H1 (cell line): ENCODE measurements at regions not wholly inside any gene's neighbourhood (a gene's known extent, or its start where the extent isn't known, plus 50 kb on each side); places are given as distances from the start of the nearest gene placed in this dataset.

ENCODE experiments used
- CTCF ChIA-PET: fragments of 300-600 bp; sonication (Branson Sonifier 250); formaldehyde crosslinking; loops from one replicate; lab custom pipeline; 2021; ENCODE audit not compliant: partially characterized antibody; lab: Charles Lee
- POLR2A ChIA-PET: fragments of 300-600 bp; sonication (Branson Sonifier 250); formaldehyde crosslinking; loops from one replicate; lab custom pipeline; 2021; ENCODE audit warnings: inconsistent platforms; ENCODE audit not compliant: partially characterized antibody; lab: Charles Lee
- DNase-seq, 2 experiments: peaks; one replicate each; pipeline versions ENCODE4 v3.0.0 to v3.0.0-alpha.2; 2010 to 2022; ENCODE audit warnings: low spot score in 2 of 2, low read depth in 1 of 2, mixed read lengths in 1 of 2
- FAIRE-seq: peaks from 2 replicates; lab custom pipeline; 2011; peaks lifted over from hg19 to GRCh38; lab: Jason Lieb, UNC
- H2AFZ ChIP-seq: 2 replicates; pipeline ENCODE4 v1.8.1; 2012; ENCODE audit warnings: low read length, inconsistent platforms
- H2AK5ac ChIP-seq: 2 replicates; pipeline ENCODE4 v1.6.1; 2013; ENCODE audit warnings: low read depth, low read length
- H2BK120ac ChIP-seq: replicated peaks from 2 replicates; pipeline ENCODE3; 2013; ENCODE audit warnings: low read depth, low read length, inconsistent platforms
- H2BK12ac ChIP-seq: 2 replicates; pipeline ENCODE4 v1.6.1; 2013; ENCODE audit warnings: low read depth, low read length
- H2BK15ac ChIP-seq: 2 replicates; pipeline ENCODE4 v1.6.1; 2013; ENCODE audit warnings: low read length
- H2BK20ac ChIP-seq: 2 replicates; pipeline ENCODE4 v1.6.1; 2013; ENCODE audit warnings: low read length
- H2BK5ac ChIP-seq: 2 replicates; pipeline ENCODE4 v1.6.1; 2013; ENCODE audit warnings: low read depth, low read length
- H3K14ac ChIP-seq: 2 replicates; pipeline ENCODE4 v1.6.1; 2013; ENCODE audit warnings: inconsistent platforms; ENCODE audit not compliant: insufficient read length
- H3K18ac ChIP-seq: 2 replicates; pipeline ENCODE4 v1.6.1; 2013; ENCODE audit warnings: low read length; ENCODE audit errors: extremely low read depth
- H3K23ac ChIP-seq: 2 replicates; pipeline ENCODE4 v1.6.1; 2013; ENCODE audit warnings: inconsistent platforms; ENCODE audit not compliant: insufficient read length
- H3K23me2 ChIP-seq: 2 replicates; pipeline ENCODE4 v1.6.1; 2013; ENCODE audit warnings: low read depth, low read length
- H3K27ac ChIP-seq: 2 replicates; pipeline ENCODE4 v1.6.1; 2011; ENCODE audit warnings: low read depth, low read length, inconsistent platforms
- H3K27me3 ChIP-seq, 4 experiments: replicated peaks in 1 of 4; 1 replicate in 1 of 4; 2 replicates in 3 of 4; pipeline versions ENCODE4 v1.6.1 to v1.8.1; 2011 to 2013; ENCODE audit warnings: low read length in 3 of 4, mild to moderate bottlenecking in 3 of 4, inconsistent platforms in 2 of 4, mixed read lengths in 2 of 4, moderate library complexity in 1 of 4; ENCODE audit not compliant: control insufficient read depth in 3 of 4, insufficient read depth in 3 of 4; ENCODE audit errors: extremely low read depth in 1 of 4
- H3K36me3 ChIP-seq, 4 experiments: 2 replicates each; pipeline versions ENCODE4 v1.6.1 to v1.8.1; 2011 to 2013; ENCODE audit warnings: mild to moderate bottlenecking in 4 of 4, low read length in 3 of 4, moderate library complexity in 2 of 4, control low read depth in 1 of 4, inconsistent platforms in 1 of 4; ENCODE audit not compliant: insufficient read depth in 4 of 4, control insufficient read depth in 2 of 4
- H3K4ac ChIP-seq: replicated peaks from 2 replicates; pipeline ENCODE3; 2013; ENCODE audit warnings: low read length, low read depth, mixed read lengths, inconsistent platforms; ENCODE audit not compliant: insufficient read length
- H3K4me1 ChIP-seq, 4 experiments: replicated peaks in 1 of 4; 1 replicate in 1 of 4; 2 replicates in 3 of 4; pipeline versions ENCODE4 v1.6.1 to v1.8.1; 2011 to 2013; ENCODE audit warnings: low read length in 3 of 4, inconsistent platforms in 2 of 4, mixed read lengths in 1 of 4; ENCODE audit not compliant: insufficient read depth in 4 of 4, control insufficient read depth in 3 of 4
- H3K4me2 ChIP-seq, 2 experiments: 2 replicates each; pipeline versions ENCODE4 v1.6.1 to v1.8.1; 2011 to 2013; ENCODE audit warnings: low read depth in 2 of 2, low read length in 2 of 2, control low read depth in 1 of 2, inconsistent platforms in 1 of 2, mild to moderate bottlenecking in 1 of 2; ENCODE audit not compliant: insufficient read depth in 1 of 2
- H3K4me3 ChIP-seq, 4 experiments: fragments of 200-600, 300-600 bp in 1 of 4; sonication (generic), shearing (Covaris generic), sonication (Bioruptor Twin) in 1 of 4; 2 replicates each; pipeline versions ENCODE4 v1.5.1 to v1.8.1; 2011 to 2016; ENCODE audit warnings: low read length in 4 of 4, low read depth in 3 of 4, control low read depth in 2 of 4, inconsistent platforms in 2 of 4, mild to moderate bottlenecking in 2 of 4, mixed read lengths in 1 of 4, moderate library complexity in 1 of 4; ENCODE audit not compliant: insufficient read depth in 2 of 4; ENCODE audit errors: extremely low read depth in 1 of 4
- H3K56ac ChIP-seq: replicated peaks from 2 replicates; pipeline ENCODE3; 2013; ENCODE audit warnings: low read depth, mild to moderate bottlenecking, mixed read lengths, low read length, inconsistent platforms; ENCODE audit not compliant: insufficient read length
- H3K79me1 ChIP-seq: 2 replicates; pipeline ENCODE4 v1.6.1; 2013; ENCODE audit warnings: low read depth, low read length, control low read depth
- H3K79me2 ChIP-seq, 2 experiments: 2 replicates each; pipeline versions ENCODE4 v1.6.1 to v1.8.1; 2012 to 2013; ENCODE audit warnings: low read length in 2 of 2, mild to moderate bottlenecking in 2 of 2, inconsistent platforms in 1 of 2; ENCODE audit not compliant: insufficient read depth in 2 of 2, control insufficient read depth in 1 of 2
- H3K9ac ChIP-seq, 4 experiments: replicated peaks in 1 of 4; 1 replicate in 1 of 4; 2 replicates in 3 of 4; pipeline versions ENCODE4 v1.6.1 to v1.8.1; 2011 to 2013; ENCODE audit warnings: low read depth in 3 of 4, low read length in 3 of 4, control low read depth in 2 of 4, mild to moderate bottlenecking in 2 of 4, moderate library complexity in 2 of 4, inconsistent platforms in 1 of 4; ENCODE audit errors: extremely low read depth in 1 of 4
- H3K9me3 ChIP-seq, 2 experiments: 2 replicates each; pipeline versions ENCODE4 v1.6.1 to v1.8.1; 2012 to 2013; ENCODE audit warnings: mild to moderate bottlenecking in 2 of 2, moderate library complexity in 2 of 2, control low read depth in 1 of 2, inconsistent platforms in 1 of 2, low read depth in 1 of 2, low read length in 1 of 2, mixed read lengths in 1 of 2; ENCODE audit not compliant: insufficient read depth in 2 of 2
- H4K20me1 ChIP-seq, 2 experiments: replicated peaks in 1 of 2; 2 replicates each; pipeline versions ENCODE3 to v1.8.1; 2011 to 2013; ENCODE audit warnings: inconsistent platforms in 2 of 2, low read length in 2 of 2, mild to moderate bottlenecking in 1 of 2; ENCODE audit not compliant: insufficient read depth in 2 of 2, control insufficient read depth in 1 of 2
- H4K5ac ChIP-seq: 2 replicates; pipeline ENCODE4 v1.6.1; 2013; ENCODE audit warnings: low read length, low read depth, mixed read lengths, inconsistent platforms; ENCODE audit not compliant: insufficient read length
- H4K8ac ChIP-seq: 2 replicates; pipeline ENCODE4 v1.8.0; 2013; ENCODE audit warnings: mild to moderate bottlenecking, moderate library complexity, low read length, inconsistent platforms; ENCODE audit not compliant: insufficient read depth; ENCODE audit errors: extremely low read depth
- H4K91ac ChIP-seq: replicated peaks from 2 replicates; pipeline ENCODE3; 2013; ENCODE audit warnings: low read length, mixed read lengths, inconsistent platforms; ENCODE audit not compliant: insufficient read length
- BACH1 ChIP-seq: IDR thresholded peaks from 2 replicates; pipeline ENCODE4 v1.6.1; 2012; ENCODE audit warnings: low read length, improper control_type of control experiment
- WGBS, 2 experiments: shearing (Covaris generic) in 1 of 2; methylation state at CpG; one replicate each; pipeline versions ENCODE4 v1.1.6 to v1.1.7; 2013 to 2015; ENCODE audit warnings: low lambda C conversion rate in 2 of 2, mixed read lengths in 2 of 2, inconsistent platforms in 1 of 2, low coverage in 1 of 2, missing lambda C conversion rate in 1 of 2; ENCODE audit not compliant: insufficient replicate concordance in 2 of 2, insufficient coverage in 1 of 2, insufficient read length in 1 of 2; ENCODE audit errors: extremely low coverage in 1 of 2, missing lambda C conversion rate in 1 of 2; 5-methylcytosine and 5-hydroxymethylcytosine counted together
- TF ChIP-seq, protein P1 (sequence below): IDR thresholded peaks from 2 replicates; pipeline ENCODE4 v1.6.1; 2012; ENCODE audit warnings: low read length, inconsistent platforms

GRCh38 chr5:174918655-174919054 lies 194.3 kb downstream of the MSX2 start:
- Histone ChIP-seq H3K79me2 (no peaks in the 10 kb centered on the region), H2BK120ac (no peak overlapping the region), H3K36me3 (no peaks in the 10 kb centered on the region), H2BK15ac (no peak overlapping the region), H4K8ac (no peak overlapping the region), H4K20me1 (no peaks in the 10 kb centered on the region), H2AK5ac (no peak overlapping the region), H3K9me3 (peaks cover 0 to 5% of the 10 kb centered on the region in 2 experiments; a peak in 1 of 4 replicates), H3K23ac (no peak overlapping the region), H3K4me2 (no peak overlapping the region), H3K23me2 (no peaks in the 10 kb centered on the region), H3K4me1 (peaks cover 0 to 10% (median 6%) of the 10 kb centered on the region in 4 experiments; a peak in 5 of 7 replicates), H2AFZ (no peak overlapping the region), H3K27ac (no peak overlapping the region), H4K91ac (no peak overlapping the region), H3K79me1 (no peaks in the 10 kb centered on the region), H2BK20ac (no peak overlapping the region), H3K4me3 (no peak overlapping the region), H3K14ac (no peak overlapping the region), H2BK12ac (no peak overlapping the region), H3K56ac (no peak overlapping the region), H3K4ac (no peak overlapping the region), H3K9ac (no peak overlapping the region), H4K5ac (no peak overlapping the region), H3K27me3 (peaks cover 0 to 3% (median 0%) of the 10 kb centered on the region in 4 experiments; a peak in 1 of 7 replicates), H3K18ac (no peak overlapping the region), H2BK5ac (no peak overlapping the region)
- ChIA-PET POLR2A (no interaction called here), CTCF (interaction anchor here (0.8 to 13.0 kb wide), 3 partner anchors 10 to 111 kb away, joined by 4 to 95 read pairs (median 25); no protein-coding TSS in a partner anchor)
- DNase-seq (no peak), FAIRE-seq (no peak)
- 95% methylated on average over 1 of the region's 1 CpG; no CpG with 5 or more reads in 1 of the 2 experiments for WGBS, 2 experiments
- TF ChIP-seq, protein P1, sequence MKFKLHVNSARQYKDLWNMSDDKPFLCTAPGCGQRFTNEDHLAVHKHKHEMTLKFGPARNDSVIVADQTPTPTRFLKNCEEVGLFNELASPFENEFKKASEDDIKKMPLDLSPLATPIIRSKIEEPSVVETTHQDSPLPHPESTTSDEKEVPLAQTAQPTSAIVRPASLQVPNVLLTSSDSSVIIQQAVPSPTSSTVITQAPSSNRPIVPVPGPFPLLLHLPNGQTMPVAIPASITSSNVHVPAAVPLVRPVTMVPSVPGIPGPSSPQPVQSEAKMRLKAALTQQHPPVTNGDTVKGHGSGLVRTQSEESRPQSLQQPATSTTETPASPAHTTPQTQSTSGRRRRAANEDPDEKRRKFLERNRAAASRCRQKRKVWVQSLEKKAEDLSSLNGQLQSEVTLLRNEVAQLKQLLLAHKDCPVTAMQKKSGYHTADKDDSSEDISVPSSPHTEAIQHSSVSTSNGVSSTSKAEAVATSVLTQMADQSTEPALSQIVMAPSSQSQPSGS: no peak
- TF ChIP-seq BACH1: no peak
